Dermis microvascular lymphatic vessel endothelial cell (primary cell): ENCODE measurements at regions not wholly inside any gene's neighbourhood (a gene's known extent, or its start where the extent isn't known, plus 50 kb on each side); places are given as distances from the start of the nearest gene placed in this dataset.
"Not testable (repeated sequence)": the region's sequence is repeated elsewhere in the genome, so short reads cannot be mapped to it uniquely, and the experiment has no call there.

ENCODE experiments used
- DNase-seq, 2 donors: peaks; one replicate each; pipeline versions ENCODE4 v3.0.0 to v3.0.0-alpha.2; 2010; ENCODE audit warnings: low read depth in 2 of 2

DNA sequence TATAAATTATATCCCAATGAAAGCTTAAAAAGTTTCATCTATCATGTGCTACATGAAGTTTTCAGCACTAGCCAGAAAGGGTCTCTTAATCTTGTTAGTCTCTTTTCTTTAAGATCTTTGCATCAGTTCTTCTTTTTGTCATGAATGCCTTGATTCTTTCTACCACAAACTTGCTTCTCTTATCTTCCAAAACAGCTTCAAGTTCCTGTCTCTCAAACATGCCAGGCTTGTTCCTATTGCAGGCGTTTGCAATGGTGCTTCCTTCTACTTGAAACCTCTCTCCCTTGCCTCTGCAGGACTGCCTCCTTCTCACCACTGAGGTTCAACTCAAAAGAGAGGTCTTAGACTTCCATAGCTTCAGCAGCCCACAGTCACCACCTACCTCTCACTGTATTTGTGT is 104.3 kb upstream of the FRMD4B start:
- DNase-seq: no peak

- no peak for DNase-seq
Measured at GRCh38 chr3:69488026-69488425, 102.1 kb upstream of the FRMD4B start.

DNA sequence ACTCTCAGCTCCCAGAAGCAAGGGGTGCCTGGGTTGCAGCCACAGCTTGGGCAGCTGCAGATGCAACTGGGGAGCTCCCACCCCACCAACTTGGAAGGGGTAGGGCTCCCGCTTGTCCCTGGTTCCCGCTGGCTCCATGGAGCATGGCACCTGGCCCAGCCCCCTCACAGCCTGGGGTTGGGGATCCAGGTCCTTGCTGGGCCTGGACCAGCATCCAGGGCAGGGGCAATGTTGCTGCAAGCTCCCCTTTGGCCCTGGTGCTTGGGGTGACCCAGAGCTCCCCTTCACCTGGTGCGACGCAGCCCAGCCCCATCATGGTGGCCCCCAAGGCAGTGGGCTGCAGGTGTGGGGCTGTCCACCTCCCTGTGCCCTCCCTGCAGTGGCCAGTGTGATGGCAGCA is 99.6 kb upstream of the FRMD4B start:
- DNase-seq: no peak

GRCh38 chr3:69484507-69485393 is 98.9 kb upstream of the FRMD4B start:
- no peak for DNase-seq

DNA sequence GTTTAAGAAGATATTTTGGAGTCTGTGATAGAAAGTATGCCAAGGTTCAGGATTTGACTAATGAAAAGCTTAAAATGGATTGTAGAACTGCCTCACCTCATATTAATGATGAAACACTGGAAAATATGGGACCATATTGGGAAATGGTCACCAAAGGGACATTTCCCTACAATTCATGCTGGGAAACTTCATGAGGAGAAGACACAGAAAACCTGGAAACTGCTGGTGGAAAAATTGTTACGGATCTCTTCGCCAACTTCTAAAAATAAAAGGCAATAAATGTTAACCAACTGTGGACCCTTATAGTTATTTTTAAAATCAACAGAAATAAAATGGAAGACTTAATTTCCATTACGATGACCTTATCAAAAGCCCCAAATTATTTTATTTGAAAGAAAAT is 97.6 kb upstream of the FRMD4B start:
- DNase-seq: no peak

- DNase-seq: not testable (repeated sequence)
Measured at GRCh38 chr3:69480986-69481385, 95.1 kb upstream of the FRMD4B start.

GRCh38 chr3:69474186-69474585 is 88.3 kb upstream of the FRMD4B start:
- DNase-seq: no peak

- DNase-seq: no peak
Measured at GRCh38 chr3:69472093-69472492, 86.2 kb upstream of the FRMD4B start.

GRCh38 chr3:69463531-69463930 is 77.6 kb upstream of the FRMD4B start:
- DNase-seq: no peak

DNA sequence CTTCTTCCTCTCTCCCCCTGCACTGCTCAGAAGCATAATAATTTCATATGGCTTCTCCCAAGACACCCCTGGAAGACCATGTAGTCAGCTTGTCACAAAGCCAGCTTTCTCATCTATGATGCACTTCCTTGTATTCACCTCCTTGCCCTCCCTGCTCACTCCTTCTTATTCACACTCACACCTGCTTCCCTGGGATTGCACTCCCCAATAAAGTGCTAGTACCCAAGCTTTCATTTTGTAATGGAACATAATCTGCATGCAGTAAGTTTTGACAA is 76.9 kb upstream of the FRMD4B start:
- peak in 1 of 2 donors; percentile 49 for DNase-seq

GRCh38 chr3:69462022-69462825 is 76.3 kb upstream of the FRMD4B start:
- DNase-seq: peak in 1 of 2 donors; percentile 34

- DNase-seq: no peak
Measured at GRCh38 chr3:69460034-69460433, 74.1 kb upstream of the FRMD4B start.

- peak in 1 of 2 donors; percentile 75 for DNase-seq
Measured at GRCh38 chr3:69458803-69459365, 73.0 kb upstream of the FRMD4B start.

GRCh38 chr3:69456631-69457030 is 70.7 kb upstream of the FRMD4B start:
- DNase-seq: no peak

DNA sequence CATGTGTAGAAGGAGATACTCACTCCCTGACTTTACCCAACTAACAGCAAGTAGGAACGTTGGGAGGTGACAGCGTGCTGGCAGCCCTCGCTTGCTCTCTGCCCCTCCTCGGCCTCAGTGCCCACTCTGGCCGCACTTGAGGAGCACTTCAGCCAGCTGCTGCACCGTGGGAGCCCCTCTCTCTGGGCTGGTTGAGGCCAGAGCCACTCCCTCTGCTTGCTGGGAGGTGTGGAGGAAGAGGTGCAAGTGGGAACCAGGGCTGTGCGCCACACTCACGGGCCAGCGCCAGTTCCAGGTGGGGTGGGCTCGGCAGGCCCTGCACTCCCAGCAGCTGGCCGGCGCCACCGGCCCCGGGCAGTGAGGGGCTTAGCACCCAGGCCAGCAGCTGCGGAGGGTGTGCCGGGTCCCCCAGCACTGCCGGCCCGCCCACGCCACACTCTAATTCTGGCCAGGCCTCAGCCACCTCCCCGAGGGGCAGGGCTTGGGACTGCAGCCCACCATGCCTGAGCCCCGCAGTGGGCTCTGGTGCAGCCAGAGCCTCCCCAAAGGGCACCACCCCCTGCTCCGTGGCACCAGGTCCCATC is 68.4 kb upstream of the FRMD4B start:
- no peak for DNase-seq

- DNase-seq: no peak
Measured at GRCh38 chr3:69452295-69452694, 66.4 kb upstream of the FRMD4B start.

DNA sequence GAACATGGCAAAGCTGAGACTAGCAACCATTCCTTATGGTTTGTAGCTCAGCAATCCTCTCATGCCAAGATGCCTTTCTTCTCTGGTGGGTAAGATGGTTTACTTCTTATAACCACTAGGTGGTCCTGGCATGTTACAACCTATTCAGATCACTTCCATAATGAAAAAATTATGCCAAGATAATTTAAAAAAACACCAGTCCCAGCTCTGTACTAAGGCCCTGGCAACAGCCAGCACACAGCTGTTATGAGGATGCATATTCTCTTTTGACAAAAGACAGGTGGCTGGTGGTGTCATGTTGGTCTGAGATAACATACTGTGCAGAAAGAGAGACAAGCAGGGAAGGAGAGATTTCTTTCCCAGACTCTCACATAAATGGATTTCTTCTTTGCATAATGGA is 65.7 kb upstream of the FRMD4B start:
- peak in 1 of 2 donors; percentile 36 for DNase-seq

DNA sequence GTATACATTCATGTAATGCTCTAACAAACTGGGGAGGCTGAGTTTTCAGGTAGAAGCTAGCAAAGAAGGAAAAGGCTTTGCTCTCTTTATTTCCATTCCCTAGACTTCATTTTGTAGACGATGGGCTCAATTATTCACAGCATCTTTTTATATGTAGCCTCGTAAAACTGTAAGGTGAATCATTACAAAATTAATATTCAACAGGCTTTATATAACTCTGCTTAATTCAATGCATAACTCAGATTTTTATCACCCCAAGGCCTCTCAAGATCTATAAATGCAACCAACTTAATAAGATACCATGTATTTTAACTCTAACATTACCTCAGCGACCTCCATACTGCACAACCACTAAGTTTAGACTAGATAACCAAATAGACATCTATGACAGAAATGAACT is 63.0 kb upstream of the FRMD4B start:
- DNase-seq: no peak

DNA sequence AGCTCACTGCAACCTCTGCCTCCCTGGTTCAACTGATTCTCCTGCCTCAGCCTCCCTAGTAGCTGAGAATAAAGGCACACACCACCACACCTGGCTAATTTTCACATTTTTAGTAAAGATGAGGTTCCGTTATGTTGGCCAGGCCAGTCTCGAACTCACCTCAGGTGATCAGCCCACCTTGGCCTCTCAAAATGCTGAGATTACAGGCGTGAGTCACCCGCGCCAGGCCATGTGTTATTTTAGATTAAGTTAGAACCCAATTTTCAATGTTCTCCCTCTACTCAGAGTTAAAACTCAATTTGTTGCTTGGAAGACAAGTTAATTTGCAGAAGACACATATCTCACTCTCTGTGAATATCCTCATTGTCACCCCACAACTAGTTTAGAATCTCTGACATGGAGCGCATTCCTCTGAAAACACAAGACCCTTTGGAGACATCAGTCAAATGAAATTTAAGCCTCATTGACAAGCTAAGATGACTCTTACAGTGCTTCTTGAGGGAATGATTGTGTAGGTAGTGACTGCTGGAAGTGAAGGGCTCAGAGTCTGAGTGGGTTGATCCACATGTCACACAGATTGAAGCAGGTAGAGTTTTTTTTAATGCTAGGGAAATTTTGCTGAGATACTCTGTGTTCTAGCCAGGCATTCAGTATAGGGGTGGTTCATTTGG is 60.6 kb upstream of the FRMD4B start:
- no peak for DNase-seq

DNA sequence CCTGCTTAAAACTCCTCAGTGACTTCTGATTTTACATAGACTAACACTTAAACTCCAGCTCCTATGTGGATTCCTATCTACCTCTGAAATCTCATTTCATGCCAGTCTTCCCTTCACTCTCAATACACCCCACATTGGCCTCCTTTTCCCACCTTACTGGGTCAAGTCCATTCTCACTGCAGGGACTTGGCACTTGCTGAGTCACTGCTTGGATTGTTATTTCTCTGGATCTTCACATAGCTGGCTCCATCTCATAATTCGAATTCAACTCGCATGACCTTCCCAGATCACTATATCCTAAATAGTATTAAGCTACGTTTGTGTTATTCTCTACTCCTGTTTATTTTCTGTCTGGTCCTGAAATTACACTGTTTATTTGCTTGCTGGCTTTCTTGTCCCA is 59.6 kb upstream of the FRMD4B start:
- no peak for DNase-seq

- no peak for DNase-seq
Measured at GRCh38 chr3:69445024-69445423, 59.1 kb upstream of the FRMD4B start.

DNA sequence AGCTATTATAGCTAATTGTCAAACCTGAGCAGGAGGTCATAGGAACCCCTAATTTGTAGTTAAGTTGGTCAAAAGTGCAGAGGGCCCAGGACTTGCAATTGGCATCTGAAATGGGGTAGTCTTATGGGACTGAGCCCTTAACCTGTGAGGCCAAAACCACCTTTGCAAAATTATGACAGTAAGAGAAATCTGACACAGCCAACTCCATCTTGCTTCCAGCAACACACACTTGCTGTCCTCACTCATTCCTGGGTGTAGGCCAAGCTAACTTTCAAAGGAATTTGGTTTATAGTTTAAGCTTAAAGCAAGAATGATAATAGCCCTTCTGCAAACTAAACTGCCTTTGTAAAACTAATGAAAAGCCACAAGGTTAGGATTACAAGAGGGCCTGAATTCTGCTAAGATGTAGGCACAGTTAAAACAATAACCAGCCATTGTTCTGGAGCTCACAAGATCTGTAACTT is 57.6 kb upstream of the FRMD4B start:
- DNase-seq: no peak
